Mammary epithelial cell (primary cell): ENCODE measurements at regions not wholly inside any gene's neighbourhood (a gene's known extent, or its start where the extent isn't known, plus 50 kb on each side); places are given as distances from the start of the nearest gene placed in this dataset.

ENCODE experiments used
- EZH2 ChIP-seq: IDR thresholded peaks from 2 replicates; pipeline ENCODE4 v1.6.1; 2012; ENCODE audit warnings: low read length, inconsistent platforms, borderline replicate concordance
- TF ChIP-seq, protein P1 (sequence below), 2 donors: IDR thresholded peaks in 1 of 2; conservative IDR thresholded peaks in 1 of 2; 2 replicates each; pipeline ENCODE4 v1.5.1; 2011 to 2012; ENCODE audit warnings: inconsistent platforms in 2 of 2, low read length in 2 of 2, mild to moderate bottlenecking in 2 of 2, control low read depth in 1 of 2, low read depth in 1 of 2; ENCODE audit not compliant: insufficient read depth in 1 of 2; ENCODE audit errors: extremely low read depth in 1 of 2

- TF ChIP-seq, protein P1, sequence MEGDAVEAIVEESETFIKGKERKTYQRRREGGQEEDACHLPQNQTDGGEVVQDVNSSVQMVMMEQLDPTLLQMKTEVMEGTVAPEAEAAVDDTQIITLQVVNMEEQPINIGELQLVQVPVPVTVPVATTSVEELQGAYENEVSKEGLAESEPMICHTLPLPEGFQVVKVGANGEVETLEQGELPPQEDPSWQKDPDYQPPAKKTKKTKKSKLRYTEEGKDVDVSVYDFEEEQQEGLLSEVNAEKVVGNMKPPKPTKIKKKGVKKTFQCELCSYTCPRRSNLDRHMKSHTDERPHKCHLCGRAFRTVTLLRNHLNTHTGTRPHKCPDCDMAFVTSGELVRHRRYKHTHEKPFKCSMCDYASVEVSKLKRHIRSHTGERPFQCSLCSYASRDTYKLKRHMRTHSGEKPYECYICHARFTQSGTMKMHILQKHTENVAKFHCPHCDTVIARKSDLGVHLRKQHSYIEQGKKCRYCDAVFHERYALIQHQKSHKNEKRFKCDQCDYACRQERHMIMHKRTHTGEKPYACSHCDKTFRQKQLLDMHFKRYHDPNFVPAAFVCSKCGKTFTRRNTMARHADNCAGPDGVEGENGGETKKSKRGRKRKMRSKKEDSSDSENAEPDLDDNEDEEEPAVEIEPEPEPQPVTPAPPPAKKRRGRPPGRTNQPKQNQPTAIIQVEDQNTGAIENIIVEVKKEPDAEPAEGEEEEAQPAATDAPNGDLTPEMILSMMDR (conservative IDR thresholded peaks at IDR 0.05 in 1 of 2, IDR thresholded peaks at IDR 0.05 in 1 of 2; ENCODE audit: extremely low read depth in 1 of 2, insufficient read depth in 1 of 2, low read depth in 1 of 2, low read length in 2 of 2) = no peak
- TF ChIP-seq EZH2 = no peak
Measured at GRCh38 chr13:26952551-26953143, 192.1 kb upstream of the GPR12 start.
